KMS-11 (cell line): ENCODE measurements at regions not wholly inside any gene's neighbourhood (a gene's known extent, or its start where the extent isn't known, plus 50 kb on each side); places are given as distances from the start of the nearest gene placed in this dataset.

Experiments used
- H2AFZ ChIP-seq: fragments of 200-600 bp; sonication (generic); 2 replicates; pipeline ENCODE4 v1.6.1; 2016; ENCODE audit warnings: antibody characterized with exemption, mixed run types, low read depth
- H3K27ac ChIP-seq: fragments of 200-600 bp; sonication (generic); 2 replicates; pipeline ENCODE4 v1.6.1; 2016; ENCODE audit warnings: mild to moderate bottlenecking, mixed run types
- H3K27me3 ChIP-seq: fragments of 200-600 bp; sonication (generic); 2 replicates; pipeline ENCODE4 v1.6.1; 2017; ENCODE audit warnings: mild to moderate bottlenecking, low read depth, mixed run types, moderate library complexity; ENCODE audit not compliant: insufficient read depth
- H3K36me3 ChIP-seq: fragments of 200-600 bp; sonication (generic); 2 replicates; pipeline ENCODE4 v1.6.1; 2017; ENCODE audit warnings: mild to moderate bottlenecking, mixed run types; ENCODE audit not compliant: insufficient read depth
- H3K4me1 ChIP-seq: fragments of 200-600 bp; sonication (generic); 2 replicates; pipeline ENCODE4 v1.6.1; 2016; ENCODE audit warnings: mild to moderate bottlenecking, low read depth, mixed run types; ENCODE audit not compliant: poor library complexity, severe bottlenecking
- H3K4me2 ChIP-seq: fragments of 200-600 bp; sonication (generic); 2 replicates; pipeline ENCODE4 v1.7.0; 2016; ENCODE audit warnings: mild to moderate bottlenecking, mixed run types
- H3K4me3 ChIP-seq: fragments of 200-600 bp; sonication (generic); IDR thresholded peaks from 2 replicates; pipeline ENCODE4 v1.6.1; 2017; ENCODE audit warnings: low read depth, low read length, mixed read lengths; ENCODE audit not compliant: insufficient read depth
- H3K79me2 ChIP-seq: fragments of 200-600 bp; sonication (generic); 2 replicates; pipeline ENCODE4 v1.6.1; 2016; ENCODE audit warnings: low read depth, mixed run types; ENCODE audit not compliant: insufficient read depth
- H3K9ac ChIP-seq: fragments of 200-600 bp; sonication (generic); 2 replicates; pipeline ENCODE4 v1.6.1; 2016; ENCODE audit warnings: mild to moderate bottlenecking, mixed run types
- H4K20me1 ChIP-seq: fragments of 200-600 bp; sonication (generic); 2 replicates; pipeline ENCODE4 v1.6.1; 2016; ENCODE audit warnings: mild to moderate bottlenecking, mixed run types; ENCODE audit not compliant: insufficient read depth
- CTCF ChIP-seq: fragments of 200-600 bp; sonication (generic); conservative IDR thresholded peaks from 2 replicates; pipeline ENCODE4 v1.6.1; 2017; ENCODE audit warnings: low read depth, mild to moderate bottlenecking, antibody characterized with exemption, low read length, moderate library complexity, mixed read lengths

GRCh38 chr5:81853030-81853357 lies 102.1 kb upstream of the SSBP2 start:
- peak overlapping the region; percentile 78 for H3K9ac ChIP-seq
- H3K4me1 ChIP-seq: peaks cover 66% of the 10 kb centered on the region

GRCh38 chr5:81852291-81853029 lies 101.6 kb upstream of the SSBP2 start:
- Histone ChIP-seq H3K4me1 (peaks cover 61% of the 10 kb centered on the region), H3K4me2 (peak overlapping the region; percentile 94)

More at GRCh38 chr5:81853030-81853357, 102.1 kb upstream of the SSBP2 start:
- Histone ChIP-seq H3K4me2 (peak overlapping the region; percentile 94), H3K79me2 (no peaks in the 10 kb centered on the region; the same call in 1 of the 2 replicates), H2AFZ (peak overlapping the region; percentile 55), H4K20me1 (no peaks in the 10 kb centered on the region), H3K4me3 (no peak overlapping the region), H3K27me3 (no peaks in the 10 kb centered on the region), H3K36me3 (no peaks in the 10 kb centered on the region), H3K27ac (peak overlapping the region; percentile 91)
- TF ChIP-seq CTCF: no peak

GRCh38 chr5:81851481-81852178 lies 100.7 kb upstream of the SSBP2 start:
- Histone ChIP-seq H3K9ac (peak overlapping the region; percentile 78), H4K20me1 (no peaks in the 10 kb centered on the region), H3K27ac (peak overlapping the region; percentile 91), H3K4me3 (no peak overlapping the region), H3K36me3 (no peaks in the 10 kb centered on the region), H3K4me2 (peak overlapping the region; percentile 95), H3K4me1 (peaks cover 53% of the 10 kb centered on the region), H3K79me2 (no peaks in the 10 kb centered on the region; the same call in 1 of the 2 replicates), H2AFZ (peak overlapping the region; percentile 39; the same call in 1 of the 2 replicates), H3K27me3 (no peaks in the 10 kb centered on the region)
- no peak for TF ChIP-seq CTCF

More at GRCh38 chr5:81852291-81853029, 101.6 kb upstream of the SSBP2 start:
- Histone ChIP-seq H4K20me1 (no peaks in the 10 kb centered on the region), H3K27ac (peak overlapping the region; percentile 91), H3K27me3 (no peaks in the 10 kb centered on the region), H3K79me2 (no peaks in the 10 kb centered on the region; the same call in 1 of the 2 replicates), H3K36me3 (no peaks in the 10 kb centered on the region), H3K4me3 (no peak overlapping the region), H3K9ac (peak overlapping the region; percentile 78), H2AFZ (peak overlapping the region; percentile 55)
- TF ChIP-seq CTCF: no peak

GRCh38 chr5:81850501-81851357 lies 99.8 kb upstream of the SSBP2 start:
- peaks cover 44% of the 10 kb centered on the region for H3K4me1 ChIP-seq
- peak overlapping the region; percentile 91 for H3K27ac ChIP-seq

More at GRCh38 chr5:81850501-81851357, 99.8 kb upstream of the SSBP2 start:
- H3K4me2 ChIP-seq: peak overlapping the region; percentile 95
- no peaks in the 10 kb centered on the region for H4K20me1 ChIP-seq
- H3K27me3 ChIP-seq: no peaks in the 10 kb centered on the region
- no peaks in the 10 kb centered on the region for H3K36me3 ChIP-seq
- H3K79me2 ChIP-seq: no peaks in the 10 kb centered on the region; the same call in 1 of the 2 replicates
- no peak overlapping the region for H3K4me3 ChIP-seq
- peak overlapping the region; percentile 39; the same call in 1 of the 2 replicates for H2AFZ ChIP-seq
- TF ChIP-seq CTCF: no peak
- peak overlapping the region; percentile 78 for H3K9ac ChIP-seq
